B cell (primary cell): ENCODE measurements at regions not wholly inside any gene's neighbourhood (a gene's known extent, or its start where the extent isn't known, plus 50 kb on each side); places are given as distances from the start of the nearest gene placed in this dataset.

Experiments used
- CTCF ChIP-seq: fragments of 200-600 bp; IDR thresholded peaks from one replicate; pipeline ENCODE4 v1.8.0; 2022; ENCODE audit warnings: antibody characterized with exemption, mild to moderate bottlenecking
- EZH2 ChIP-seq: IDR thresholded peaks from 2 replicates; pipeline ENCODE4 v1.6.1; 2012; ENCODE audit warnings: borderline replicate concordance, low read depth, mild to moderate bottlenecking, moderate library complexity, low read length; ENCODE audit not compliant: insufficient read depth, poor library complexity, severe bottlenecking

GRCh38 chr3:176932433-176932832, 264.8 kb downstream of the TBL1XR1 start:
- no peak for TF ChIP-seq EZH2
- no peak for TF ChIP-seq CTCF
